ENCODE measurements at regions not wholly inside any gene's neighbourhood (a gene's known extent, or its start where the extent isn't known, plus 50 kb on each side); places are given as distances from the start of the nearest gene placed in this dataset.
"Not testable (repeated sequence)": the region's sequence is repeated elsewhere in the genome, so short reads cannot be mapped to it uniquely, and the experiment has no call there.

- no peak overlapping the region for H3K27ac ChIP-seq
- no peak for TF ChIP-seq CTCF (IDR thresholded peaks at IDR 0.05)
- TF ChIP-seq ZFX (IDR thresholded peaks at IDR 0.05; ENCODE audit: borderline replicate concordance) = no peak
Measured at GRCh38 chr1:67540733-67541125, 110.5 kb upstream of the SERBP1 start.

GRCh38 chr1:67542747-67543146, 112.5 kb upstream of the SERBP1 start:
- H3K27ac ChIP-seq = no peak overlapping the region
- no peak for TF ChIP-seq ZFX (IDR thresholded peaks at IDR 0.05; ENCODE audit: borderline replicate concordance)
- no peak for TF ChIP-seq CTCF (IDR thresholded peaks at IDR 0.05)

- no peak for TF ChIP-seq CTCF (IDR thresholded peaks at IDR 0.05)
- TF ChIP-seq ZFX (IDR thresholded peaks at IDR 0.05; ENCODE audit: borderline replicate concordance) = no peak
- H3K27ac ChIP-seq = no peak overlapping the region
Measured at GRCh38 chr1:67544921-67545320, 114.7 kb upstream of the SERBP1 start.

- no peak overlapping the region for H3K27ac ChIP-seq
- TF ChIP-seq CTCF (IDR thresholded peaks at IDR 0.05) (no peak), ZFX (IDR thresholded peaks at IDR 0.05; ENCODE audit: borderline replicate concordance) (no peak)
Measured at GRCh38 chr1:67545364-67545763, 115.2 kb upstream of the SERBP1 start.

- TF ChIP-seq ZFX (IDR thresholded peaks at IDR 0.05; ENCODE audit: borderline replicate concordance) (no peak), CTCF (IDR thresholded peaks at IDR 0.05) (no peak)
- H3K27ac ChIP-seq = no peak overlapping the region
Measured at GRCh38 chr1:67551375-67551774, 121.2 kb upstream of the SERBP1 start.

GRCh38 chr1:67552336-67552759, 122.1 kb upstream of the SERBP1 start:
- no peak overlapping the region for H3K27ac ChIP-seq
- TF ChIP-seq CTCF (IDR thresholded peaks at IDR 0.05) = no peak
- no peak for TF ChIP-seq ZFX (IDR thresholded peaks at IDR 0.05; ENCODE audit: borderline replicate concordance)

GRCh38 chr1:67554204-67554603, 124.0 kb upstream of the SERBP1 start:
- not testable (repeated sequence) for H3K27ac ChIP-seq
